Activated CD4-positive, alpha-beta T cell treated with anti-CD3 and anti-CD28 coated beads, Interleukin-2, amount 10 ng/mL, durations not matched to agents 7 days and 5 days (primary cell): ENCODE measurements at regions not wholly inside any gene's neighbourhood (a gene's known extent, or its start where the extent isn't known, plus 50 kb on each side); places are given as distances from the start of the nearest gene placed in this dataset.

Source experiments
- CTCF ChIA-PET: fragments of 350-600 bp; sonication (Branson Sonifier 250); formaldehyde crosslinking; loops from one replicate; lab custom pipeline; 2021; ENCODE audit warnings: antibody characterized with exemption; lab: Charles Lee
- POLR2A ChIA-PET: fragments of 350-600 bp; sonication (Branson Sonifier 250); formaldehyde crosslinking; loops from one replicate; lab custom pipeline; 2021; ENCODE audit warnings: antibody characterized with exemption; lab: Charles Lee
- DNase-seq: peaks from one replicate; pipeline ENCODE4 v3.0.0-alpha.2; 2020
- H3K27ac Mint-ChIP-seq: one replicate; pipeline ENCODE4 v1.8.0; 2021; ENCODE audit warnings: mild to moderate bottlenecking, moderate library complexity, mixed read lengths
- H3K27me3 Mint-ChIP-seq: one replicate; pipeline ENCODE4 v1.8.0; 2021; ENCODE audit warnings: mixed read lengths
- H3K36me3 Mint-ChIP-seq: one replicate; pipeline ENCODE4 v1.8.0; 2021; ENCODE audit warnings: low read depth, mixed read lengths
- H3K4me1 Mint-ChIP-seq: one replicate; pipeline ENCODE4 v1.8.0; 2021; ENCODE audit warnings: mixed read lengths
- H3K4me3 Mint-ChIP-seq: one replicate; pipeline ENCODE4 v1.8.0; 2021; ENCODE audit warnings: mild to moderate bottlenecking, moderate library complexity, mixed read lengths
- H3K9me3 Mint-ChIP-seq: one replicate; pipeline ENCODE4 v1.8.0; 2021; ENCODE audit warnings: mixed read lengths

DNA sequence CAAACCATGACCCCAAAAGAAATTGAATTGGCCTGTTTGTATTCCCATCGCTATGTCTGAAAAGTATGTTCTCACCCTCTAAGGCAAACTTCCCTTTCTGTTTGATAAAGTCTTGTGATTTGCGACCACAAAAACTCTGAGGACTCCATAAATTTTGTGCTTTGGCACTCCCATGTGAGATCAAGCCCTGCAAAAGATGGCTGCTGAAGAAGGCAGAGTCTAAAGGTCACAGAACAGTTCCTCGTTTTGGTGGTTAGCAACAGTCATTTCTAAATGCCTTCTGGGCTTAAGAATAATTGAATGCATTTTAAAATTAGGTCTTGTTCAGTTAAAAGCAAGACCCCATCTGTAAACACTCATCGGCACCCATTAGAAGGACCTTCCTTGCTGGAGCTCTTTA is 441.6 kb downstream of the OMA1 start:
- H3K27ac Mint-ChIP-seq, result no peak overlapping the region
- no peak for DNase-seq
- H3K9me3 Mint-ChIP-seq, result no peaks in the 10 kb centered on the region
- ChIA-PET CTCF (no interaction called here), POLR2A (no interaction called here)
- H3K4me1 Mint-ChIP-seq, result no peaks in the 10 kb centered on the region
- H3K36me3 Mint-ChIP-seq, result no peaks in the 10 kb centered on the region
- no peak overlapping the region for H3K4me3 Mint-ChIP-seq
- H3K27me3 Mint-ChIP-seq, result no peaks in the 10 kb centered on the region

GRCh38 chr1:58096714-58097113 is 449.8 kb downstream of the OMA1 start:
- H3K27ac Mint-ChIP-seq, result no peak overlapping the region
- POLR2A ChIA-PET, result no interaction called here
- H3K4me1 Mint-ChIP-seq, result no peaks in the 10 kb centered on the region
- H3K4me3 Mint-ChIP-seq, result no peak overlapping the region
- no peaks in the 10 kb centered on the region for H3K27me3 Mint-ChIP-seq
- CTCF ChIA-PET, result no interaction called here
- DNase-seq, result no peak
- no peaks in the 10 kb centered on the region for H3K36me3 Mint-ChIP-seq
- H3K9me3 Mint-ChIP-seq, result no peaks in the 10 kb centered on the region

GRCh38 chr1:58095183-58095582 is 451.3 kb downstream of the OMA1 start:
- no peak for DNase-seq
- Mint-ChIP-seq H3K27ac (no peak overlapping the region), H3K4me1 (no peaks in the 10 kb centered on the region), H3K4me3 (no peak overlapping the region), H3K27me3 (no peaks in the 10 kb centered on the region), H3K36me3 (no peaks in the 10 kb centered on the region), H3K9me3 (no peaks in the 10 kb centered on the region)
- ChIA-PET CTCF (no interaction called here), POLR2A (no interaction called here)

DNA sequence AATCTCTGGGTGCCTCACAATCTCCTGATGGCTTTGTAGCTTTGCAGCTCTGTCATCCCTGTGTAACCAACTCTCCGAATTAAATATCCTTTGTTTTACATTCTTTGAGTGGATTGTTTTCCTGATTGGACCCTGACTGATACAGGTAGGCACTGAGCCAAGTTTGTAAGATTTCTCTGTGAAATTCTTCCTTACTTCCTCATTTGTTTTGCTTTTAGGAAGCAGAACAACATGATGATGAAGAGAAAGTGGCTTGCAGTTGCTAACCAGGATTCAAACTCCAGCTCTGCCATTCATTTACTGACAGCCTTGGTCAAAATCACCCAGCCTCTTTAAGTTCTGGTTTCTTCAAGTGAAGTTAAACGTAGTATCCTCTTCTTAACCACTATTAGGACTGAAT is 452.3 kb downstream of the OMA1 start:
- no peak for DNase-seq
- H3K9me3 Mint-ChIP-seq, result no peaks in the 10 kb centered on the region
- no peak overlapping the region for H3K27ac Mint-ChIP-seq
- ChIA-PET POLR2A (no interaction called here), CTCF (no interaction called here)
- no peaks in the 10 kb centered on the region for H3K27me3 Mint-ChIP-seq
- H3K4me3 Mint-ChIP-seq, result no peak overlapping the region
- H3K36me3 Mint-ChIP-seq, result no peaks in the 10 kb centered on the region
- no peaks in the 10 kb centered on the region for H3K4me1 Mint-ChIP-seq

GRCh38 chr1:58090640-58091039 is 455.9 kb downstream of the OMA1 start:
- POLR2A ChIA-PET, result no interaction called here

DNA sequence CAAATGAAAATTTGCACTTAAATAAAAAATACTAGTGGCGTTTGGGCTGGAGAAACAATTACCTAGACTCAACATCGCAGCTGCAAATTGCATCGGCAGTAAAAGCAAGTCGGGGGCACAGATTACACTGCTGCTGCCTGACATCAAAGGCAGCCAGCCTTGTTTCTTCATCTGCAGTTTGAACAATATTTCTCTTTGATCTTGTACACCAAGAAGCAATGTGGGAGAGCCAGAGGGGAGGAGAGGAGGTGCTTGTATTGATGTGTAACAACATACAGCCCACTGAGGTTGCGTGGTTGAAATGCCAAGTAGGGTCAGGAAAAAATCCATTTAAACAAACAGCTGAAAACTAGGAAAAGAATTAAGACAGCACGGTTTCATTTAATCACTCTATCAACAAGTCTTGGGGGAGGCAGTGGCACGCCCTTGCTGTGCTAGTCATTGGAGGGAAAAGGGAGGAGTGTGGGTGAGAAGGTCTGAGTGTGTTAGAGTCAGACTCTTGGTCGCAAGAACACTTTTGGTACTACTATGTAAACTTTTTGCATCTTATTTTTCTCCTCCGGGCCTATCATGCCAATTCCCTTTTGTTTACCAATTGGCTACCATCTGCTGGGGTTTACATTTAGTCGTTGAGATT is 456.5 kb downstream of the OMA1 start:
- H3K9me3 Mint-ChIP-seq, result no peaks in the 10 kb centered on the region
- no peaks in the 10 kb centered on the region for H3K27me3 Mint-ChIP-seq
- CTCF ChIA-PET, result no interaction called here
- POLR2A ChIA-PET, result no interaction called here
- H3K36me3 Mint-ChIP-seq, result no peaks in the 10 kb centered on the region
- H3K27ac Mint-ChIP-seq, result no peak overlapping the region
- H3K4me3 Mint-ChIP-seq, result no peak overlapping the region
- no peak for DNase-seq
- no peaks in the 10 kb centered on the region for H3K4me1 Mint-ChIP-seq

More at GRCh38 chr1:58090640-58091039, 455.9 kb downstream of the OMA1 start:
- no peaks in the 10 kb centered on the region for H3K27me3 Mint-ChIP-seq
- CTCF ChIA-PET, result interaction anchor here (1.0 kb wide), 1 partner anchor 303 kb away, joined by 3 read pairs; no protein-coding TSS in a partner anchor
- no peak overlapping the region for H3K27ac Mint-ChIP-seq
- no peaks in the 10 kb centered on the region for H3K36me3 Mint-ChIP-seq
- H3K4me3 Mint-ChIP-seq, result no peak overlapping the region
- DNase-seq, result no peak
- H3K4me1 Mint-ChIP-seq, result no peaks in the 10 kb centered on the region
- H3K9me3 Mint-ChIP-seq, result no peaks in the 10 kb centered on the region

DNA sequence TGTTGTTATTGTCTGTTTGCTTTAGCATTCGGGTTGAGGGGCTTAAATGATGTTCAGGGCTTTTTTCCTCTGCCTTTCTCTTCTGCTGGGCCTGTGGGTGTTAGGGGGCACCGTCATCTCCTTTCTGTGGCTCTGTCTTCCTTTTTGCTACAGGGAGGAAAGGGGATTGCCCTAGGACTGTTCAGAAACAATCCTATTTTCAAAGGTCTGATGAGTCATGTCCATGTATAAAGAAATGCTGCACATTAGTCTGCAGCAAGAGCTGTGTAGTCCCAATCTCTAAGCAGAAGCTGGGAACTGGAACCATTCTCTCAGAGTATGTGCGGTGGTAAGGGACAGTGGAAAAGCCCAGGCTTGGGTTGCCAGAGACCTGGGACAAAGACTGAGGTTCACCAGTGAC is 462.3 kb downstream of the OMA1 start:
- H3K4me3 Mint-ChIP-seq, result no peak overlapping the region
- POLR2A ChIA-PET, result no interaction called here
- no peak overlapping the region for H3K27ac Mint-ChIP-seq
- no peaks in the 10 kb centered on the region for H3K4me1 Mint-ChIP-seq
- DNase-seq, result no peak
- no peaks in the 10 kb centered on the region for H3K9me3 Mint-ChIP-seq
- CTCF ChIA-PET, result no interaction called here
- H3K36me3 Mint-ChIP-seq, result no peaks in the 10 kb centered on the region
- no peaks in the 10 kb centered on the region for H3K27me3 Mint-ChIP-seq

DNA sequence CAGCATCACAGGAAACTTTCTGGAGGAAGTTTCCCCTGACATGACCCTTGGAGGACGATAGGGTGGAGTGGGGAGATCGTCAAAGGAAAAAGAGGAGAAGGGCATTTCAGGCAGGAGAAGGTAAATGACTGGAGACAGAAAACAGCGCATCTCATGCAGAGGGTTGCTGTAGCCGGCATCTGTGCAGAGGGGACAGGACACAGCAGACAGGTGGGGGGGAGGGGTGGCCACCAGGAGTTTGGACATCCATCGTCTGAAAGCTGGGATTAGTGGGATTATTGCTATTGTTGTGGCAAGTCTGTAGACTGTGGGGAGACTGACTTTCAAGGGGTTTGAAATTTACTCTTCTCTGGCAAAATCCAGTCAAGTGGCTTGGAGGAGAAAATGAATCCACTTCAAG is 463.9 kb downstream of the OMA1 start:
- DNase-seq, result no peak
- Mint-ChIP-seq H3K27me3 (no peaks in the 10 kb centered on the region), H3K9me3 (no peaks in the 10 kb centered on the region), H3K4me1 (no peaks in the 10 kb centered on the region), H3K27ac (no peak overlapping the region), H3K36me3 (no peaks in the 10 kb centered on the region), H3K4me3 (no peak overlapping the region)
- CTCF ChIA-PET, result no interaction called here
- POLR2A ChIA-PET, result no interaction called here

- POLR2A ChIA-PET, result no interaction called here
- Mint-ChIP-seq H3K27ac (no peak overlapping the region), H3K27me3 (peaks cover 2% of the 10 kb centered on the region), H3K4me3 (no peak overlapping the region), H3K9me3 (no peaks in the 10 kb centered on the region), H3K36me3 (no peaks in the 10 kb centered on the region), H3K4me1 (no peaks in the 10 kb centered on the region)
- CTCF ChIA-PET, result no interaction called here
- no peak for DNase-seq
Observed at GRCh38 chr1:58076258-58076657, 470.3 kb downstream of the OMA1 start.

GRCh38 chr1:58075188-58075578 is 471.3 kb downstream of the OMA1 start:
- no peak for DNase-seq
- peaks cover 2% of the 10 kb centered on the region for H3K27me3 Mint-ChIP-seq
- ChIA-PET CTCF (no interaction called here), POLR2A (no interaction called here)
- no peaks in the 10 kb centered on the region for H3K4me1 Mint-ChIP-seq
- H3K36me3 Mint-ChIP-seq, result no peaks in the 10 kb centered on the region
- no peaks in the 10 kb centered on the region for H3K9me3 Mint-ChIP-seq
- H3K27ac Mint-ChIP-seq, result no peak overlapping the region
- H3K4me3 Mint-ChIP-seq, result no peak overlapping the region

DNA sequence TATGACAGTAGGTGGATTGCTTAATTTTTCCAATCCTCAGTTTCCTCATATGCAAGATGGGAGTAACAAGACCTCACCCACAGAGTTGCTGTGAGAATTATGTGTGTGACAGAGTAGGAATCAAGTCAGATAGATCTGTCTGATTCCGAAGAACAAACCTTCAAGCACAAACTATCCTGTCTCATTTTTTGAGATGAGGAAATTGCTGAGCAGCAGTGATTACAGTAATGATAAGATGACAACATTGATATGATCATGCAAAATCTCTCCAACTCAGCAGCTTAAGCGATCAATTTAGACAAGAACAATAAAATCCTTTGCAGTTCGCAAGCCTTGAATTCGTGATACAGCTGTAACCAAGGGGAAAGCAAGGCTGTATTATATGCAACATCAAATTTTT is 474.1 kb downstream of the OMA1 start:
- no peak overlapping the region for H3K27ac Mint-ChIP-seq
- POLR2A ChIA-PET, result no interaction called here

DNA sequence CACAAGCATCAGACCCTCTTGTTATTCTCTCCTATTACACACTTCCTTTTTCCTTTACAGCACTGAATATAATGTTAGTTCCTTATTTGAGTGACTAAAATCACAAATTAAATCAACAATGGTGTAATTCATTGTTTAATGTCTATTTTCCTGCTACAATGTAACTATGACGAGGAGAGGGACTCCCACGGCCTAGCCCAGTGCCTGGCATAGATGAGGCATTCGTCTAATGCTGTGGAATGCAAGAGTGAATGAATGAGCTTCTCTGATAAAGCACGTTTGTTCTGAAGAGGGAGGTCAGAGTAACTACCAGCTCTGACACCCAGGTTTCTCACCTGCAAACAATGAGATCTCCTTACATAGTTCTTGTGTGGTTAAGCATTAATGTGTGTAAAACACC is 479.4 kb downstream of the OMA1 start:
- CTCF ChIA-PET, result no interaction called here
- DNase-seq, result no peak
- H3K9me3 Mint-ChIP-seq, result no peaks in the 10 kb centered on the region
- POLR2A ChIA-PET, result no interaction called here
- H3K36me3 Mint-ChIP-seq, result no peaks in the 10 kb centered on the region
- H3K4me3 Mint-ChIP-seq, result no peak overlapping the region
- no peaks in the 10 kb centered on the region for H3K4me1 Mint-ChIP-seq
- no peaks in the 10 kb centered on the region for H3K27me3 Mint-ChIP-seq
- H3K27ac Mint-ChIP-seq, result no peak overlapping the region

More for the DNA sequence above, 474.1 kb downstream of the OMA1 start:
- no peak overlapping the region for H3K4me3 Mint-ChIP-seq
- H3K27me3 Mint-ChIP-seq, result peaks cover 2% of the 10 kb centered on the region
- DNase-seq, result no peak
- H3K9me3 Mint-ChIP-seq, result no peaks in the 10 kb centered on the region
- CTCF ChIA-PET, result no interaction called here
- H3K36me3 Mint-ChIP-seq, result no peaks in the 10 kb centered on the region
- H3K4me1 Mint-ChIP-seq, result no peaks in the 10 kb centered on the region

DNA sequence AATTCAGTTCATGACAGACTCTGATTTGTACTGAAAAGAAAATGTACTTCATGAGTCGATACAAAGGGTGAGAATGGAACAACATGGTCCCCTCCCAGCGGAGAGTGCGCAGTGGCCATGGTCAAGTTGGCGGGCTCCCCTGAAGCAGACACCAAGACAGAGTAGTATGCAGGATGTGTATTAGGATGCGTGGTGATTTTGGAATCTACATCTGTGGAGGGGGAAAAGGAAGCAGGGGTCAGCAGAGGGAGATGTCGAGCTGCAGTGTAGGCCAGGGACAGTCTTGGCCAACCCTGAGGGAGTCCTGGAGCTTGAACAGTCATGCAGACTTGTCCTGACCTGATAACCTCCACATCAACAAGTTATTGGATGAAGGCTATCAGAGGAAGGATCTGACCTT is 481.0 kb downstream of the OMA1 start:
- Mint-ChIP-seq H3K36me3 (no peaks in the 10 kb centered on the region), H3K4me1 (no peaks in the 10 kb centered on the region), H3K27me3 (no peaks in the 10 kb centered on the region), H3K9me3 (no peaks in the 10 kb centered on the region), H3K4me3 (no peak overlapping the region), H3K27ac (no peak overlapping the region)
- DNase-seq, result no peak
- ChIA-PET CTCF (interaction anchor here (0.5 kb wide), 1 partner anchor 22 kb away, joined by 3 read pairs; no protein-coding TSS in a partner anchor), POLR2A (no interaction called here)

DNA sequence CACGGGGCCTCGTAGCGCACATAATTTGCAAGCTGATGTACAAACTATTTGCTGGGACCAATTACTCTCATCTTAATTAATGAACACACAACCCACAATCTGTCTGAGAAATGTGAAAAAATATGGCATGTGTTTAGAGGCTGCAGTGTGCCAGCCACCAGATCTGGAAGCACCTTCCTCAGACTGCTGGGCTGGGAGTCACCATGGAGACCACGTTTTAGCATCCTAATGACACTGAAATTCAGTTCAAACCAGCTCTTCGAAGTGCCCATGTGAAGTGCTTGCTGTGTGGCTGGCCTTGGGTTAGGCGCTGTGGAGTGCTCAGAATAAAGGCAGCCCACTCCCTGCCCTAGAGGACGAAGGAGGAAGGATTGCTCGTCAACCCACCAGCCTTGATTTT is 482.4 kb downstream of the OMA1 start:
- no peaks in the 10 kb centered on the region for H3K27me3 Mint-ChIP-seq
- no peak overlapping the region for H3K27ac Mint-ChIP-seq
- ChIA-PET CTCF (no interaction called here), POLR2A (no interaction called here)
- no peak for DNase-seq
- H3K4me3 Mint-ChIP-seq, result no peak overlapping the region
- no peaks in the 10 kb centered on the region for H3K4me1 Mint-ChIP-seq
- no peaks in the 10 kb centered on the region for H3K36me3 Mint-ChIP-seq
- H3K9me3 Mint-ChIP-seq, result no peaks in the 10 kb centered on the region
